Pancreas (tissue), 10 donors: ENCODE measurements at regions not wholly inside any gene's neighbourhood (a gene's known extent, or its start where the extent isn't known, plus 50 kb on each side); places are given as distances from the start of the nearest gene placed in this dataset.

Experiments
- ATAC-seq, 4 donors: fragments of 200-7000 bp; cut with Tn5 transposase; one replicate each; pipeline versions ENCODE4 v1.8.0 to v1.9.1; 2020; ENCODE audit warnings: mild to moderate bottlenecking in 4 of 4, moderate library complexity in 4 of 4
- DNase-seq, 6 donors: peaks; one replicate each; pipeline ENCODE4 v3.0.0-alpha.2; 2020
- FAIRE-seq: peaks from 2 replicates; lab custom pipeline; 2012; peaks lifted over from hg19 to GRCh38; lab: Jason Lieb, UNC
- H3K27ac ChIP-seq, 4 donors: fragments of 200-600 bp; sonication (generic); 1 replicate in 3 of 4; 2 replicates in 1 of 4; pipeline versions ENCODE4 v1.5.0 to v1.8.0; 2020
- H3K27me3 ChIP-seq, 4 donors: fragments of 200-600 bp; one replicate each; pipeline ENCODE4 v1.8.0; 2021
- H3K36me3 ChIP-seq, 3 donors: fragments of 200-600 bp; sonication (generic) in 1 of 3; one replicate each; pipeline versions ENCODE4 v1.5.0 to v1.8.0; 2020 to 2021
- H3K4me1 ChIP-seq, 3 donors: fragments of 200-600 bp; one replicate each; pipeline ENCODE4 v1.8.0; 2021
- H3K4me3 ChIP-seq, 4 donors: fragments of 200-600 bp; sonication (generic) in 2 of 4; one replicate each; pipeline versions ENCODE4 v1.5.0 to v1.8.0; 2020 to 2021
- H3K9me3 ChIP-seq, 4 donors: fragments of 200-600 bp; one replicate each; pipeline ENCODE4 v1.8.0; 2021
- WGBS, 2 donors: extraction: QIAGEN DNeasy Blood & Tissue Kit; methylation state at CpG; one replicate each; pipeline ENCODE4 v1.1.7; 2013; 5-methylcytosine and 5-hydroxymethylcytosine counted together
- intact Hi-C, 3 donors: fragments of 100-400 bp; cut with DNase I; formaldehyde crosslinking; loops; one replicate each; pipeline versions ENCODE4 v1.11.1 to v1.14.2; 2022
- TF ChIP-seq, protein P1 (sequence below), 4 donors: fragments of 200-600 bp; sonication (generic) in 3 of 4; IDR thresholded peaks; one replicate each; pipeline versions ENCODE4 v1.5.0 to v1.8.0; 2021; ENCODE audit warnings: antibody characterized with exemption in 4 of 4
- donor health status: healthy with polysubstance abuse.
- donor health status: DM: no; HTN: no; CAD: no; lungs with moderate emphysema.
- donor health status: DM: no; HTN: no; CAD: no.
- donor health status: control.
- donor health status: control.
- donor health status: Bipolar disorder and iron deficiency.
- donor health status: DM: yes; HTN: yes; CAD: no.
- donor health status: DM: no; HTN: no; CAD: no.
- donor health status: DM: no; HTN: no; CAD: no.
- donor health status: DM: yes; HTN: yes; CAD: no.

DNA sequence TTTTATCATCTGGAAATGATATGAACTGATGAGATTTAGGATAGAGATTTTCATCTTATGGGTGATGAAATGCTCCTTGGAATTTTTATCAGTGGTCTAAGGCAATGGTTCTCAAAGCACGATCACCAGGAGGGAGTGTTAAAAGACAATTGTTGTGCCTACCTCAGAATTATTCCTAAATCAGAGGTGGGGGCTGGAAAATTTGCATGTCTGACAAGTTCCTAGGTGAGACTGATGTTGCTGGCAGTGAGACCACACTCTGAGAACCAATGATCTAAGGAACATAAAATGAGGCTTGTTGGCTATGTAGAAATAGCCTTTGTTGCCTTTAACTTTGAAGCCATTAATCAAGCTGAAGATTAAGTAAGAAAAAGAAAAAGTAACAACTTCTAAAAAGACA is 416.6 kb upstream of the AZI2 start:
- no peaks in the 10 kb centered on the region for H3K9me3 ChIP-seq
- no peaks in the 10 kb centered on the region for H3K4me1 ChIP-seq
- no peak overlapping the region for H3K4me3 ChIP-seq
- ATAC-seq (no peak), FAIRE-seq (no peak), DNase-seq (no peak)
- intact Hi-C loops, result no loop called here
- no peak overlapping the region for H3K27ac ChIP-seq
- no peaks in the 10 kb centered on the region for H3K36me3 ChIP-seq
- 42 to 86% methylated on average over 1 of the region's 1 CpG for WGBS, 2 donors
- no peaks in the 10 kb centered on the region for H3K27me3 ChIP-seq
- TF ChIP-seq, protein P1, sequence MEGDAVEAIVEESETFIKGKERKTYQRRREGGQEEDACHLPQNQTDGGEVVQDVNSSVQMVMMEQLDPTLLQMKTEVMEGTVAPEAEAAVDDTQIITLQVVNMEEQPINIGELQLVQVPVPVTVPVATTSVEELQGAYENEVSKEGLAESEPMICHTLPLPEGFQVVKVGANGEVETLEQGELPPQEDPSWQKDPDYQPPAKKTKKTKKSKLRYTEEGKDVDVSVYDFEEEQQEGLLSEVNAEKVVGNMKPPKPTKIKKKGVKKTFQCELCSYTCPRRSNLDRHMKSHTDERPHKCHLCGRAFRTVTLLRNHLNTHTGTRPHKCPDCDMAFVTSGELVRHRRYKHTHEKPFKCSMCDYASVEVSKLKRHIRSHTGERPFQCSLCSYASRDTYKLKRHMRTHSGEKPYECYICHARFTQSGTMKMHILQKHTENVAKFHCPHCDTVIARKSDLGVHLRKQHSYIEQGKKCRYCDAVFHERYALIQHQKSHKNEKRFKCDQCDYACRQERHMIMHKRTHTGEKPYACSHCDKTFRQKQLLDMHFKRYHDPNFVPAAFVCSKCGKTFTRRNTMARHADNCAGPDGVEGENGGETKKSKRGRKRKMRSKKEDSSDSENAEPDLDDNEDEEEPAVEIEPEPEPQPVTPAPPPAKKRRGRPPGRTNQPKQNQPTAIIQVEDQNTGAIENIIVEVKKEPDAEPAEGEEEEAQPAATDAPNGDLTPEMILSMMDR (IDR thresholded peaks at IDR 0.05), result no peak

DNA sequence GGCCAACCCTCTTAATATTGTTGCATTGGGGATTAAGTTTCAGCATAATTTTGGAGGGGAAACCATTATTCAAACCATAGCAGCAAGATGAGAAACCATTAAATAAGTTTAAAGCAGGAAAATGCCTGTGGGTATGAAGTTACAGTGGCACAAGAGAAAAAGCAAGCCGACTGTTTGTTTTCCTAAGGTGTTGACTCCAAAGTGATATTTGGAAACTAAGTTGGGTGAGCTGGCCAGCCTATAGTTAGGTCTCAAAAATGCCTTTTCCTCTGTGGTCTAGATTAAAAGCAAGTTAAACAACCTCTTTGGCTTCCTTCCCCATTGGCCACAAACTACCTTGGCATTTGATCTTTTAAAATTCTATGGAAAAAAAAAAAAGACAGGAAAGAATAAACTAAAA is 419.8 kb upstream of the AZI2 start:
- H3K4me3 ChIP-seq, result no peak overlapping the region
- ATAC-seq (no peak), FAIRE-seq (no peak), DNase-seq (no peak)
- no peaks in the 10 kb centered on the region for H3K27me3 ChIP-seq
- 44 to 58% methylated on average over 1 of the region's 1 CpG for WGBS, 2 donors
- intact Hi-C loops, result no loop called here
- H3K9me3 ChIP-seq, result no peaks in the 10 kb centered on the region
- no peak overlapping the region for H3K27ac ChIP-seq
- H3K4me1 ChIP-seq, result no peaks in the 10 kb centered on the region
- TF ChIP-seq, protein P1 (IDR thresholded peaks at IDR 0.05), result no peak
- H3K36me3 ChIP-seq, result no peaks in the 10 kb centered on the region

DNA sequence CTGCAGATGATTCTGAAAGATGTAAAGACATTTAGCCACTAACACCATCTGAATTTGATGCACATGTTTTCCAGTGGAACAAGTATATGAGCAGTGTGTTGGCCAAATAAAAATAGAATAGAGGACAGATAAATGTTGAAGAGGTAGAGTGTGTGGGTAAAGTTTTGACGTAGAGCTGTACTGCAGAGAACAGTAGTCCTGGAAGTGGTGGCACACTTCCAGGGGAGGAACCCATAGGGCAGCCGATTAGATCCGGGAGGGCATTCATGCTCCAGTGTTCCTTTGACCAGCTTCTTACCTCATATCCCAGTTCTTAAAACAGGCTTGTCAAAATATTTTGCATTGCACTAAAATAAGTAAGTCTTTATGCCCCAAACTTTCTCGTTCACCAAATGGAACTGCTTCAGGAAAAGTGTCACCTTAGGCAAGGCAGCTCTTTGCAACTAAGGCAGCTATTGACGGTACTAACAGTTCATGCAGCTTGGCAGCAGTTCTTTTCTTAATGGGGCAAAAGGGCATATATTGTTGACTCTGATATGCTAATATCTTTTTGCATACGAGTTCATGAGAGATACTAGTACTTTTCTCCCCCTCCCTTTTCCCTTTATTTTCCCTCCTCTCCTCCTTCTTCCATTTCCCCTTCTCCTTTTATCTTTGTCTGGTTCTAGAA is 429.3 kb upstream of the AZI2 start:
- FAIRE-seq, result no peak
- intact Hi-C loops, result no loop called here
- H3K9me3 ChIP-seq, result no peaks in the 10 kb centered on the region
- no peak for DNase-seq
- H3K4me3 ChIP-seq, result no peak overlapping the region
- H3K27me3 ChIP-seq, result no peaks in the 10 kb centered on the region
- no peaks in the 10 kb centered on the region for H3K36me3 ChIP-seq
- no peaks in the 10 kb centered on the region for H3K4me1 ChIP-seq
- H3K27ac ChIP-seq, result no peak overlapping the region
- 64 to 71% methylated on average over 6 of the region's 6 CpGs for WGBS, 2 donors
- TF ChIP-seq, protein P1 (IDR thresholded peaks at IDR 0.05), result no peak
- no peak for ATAC-seq

DNA sequence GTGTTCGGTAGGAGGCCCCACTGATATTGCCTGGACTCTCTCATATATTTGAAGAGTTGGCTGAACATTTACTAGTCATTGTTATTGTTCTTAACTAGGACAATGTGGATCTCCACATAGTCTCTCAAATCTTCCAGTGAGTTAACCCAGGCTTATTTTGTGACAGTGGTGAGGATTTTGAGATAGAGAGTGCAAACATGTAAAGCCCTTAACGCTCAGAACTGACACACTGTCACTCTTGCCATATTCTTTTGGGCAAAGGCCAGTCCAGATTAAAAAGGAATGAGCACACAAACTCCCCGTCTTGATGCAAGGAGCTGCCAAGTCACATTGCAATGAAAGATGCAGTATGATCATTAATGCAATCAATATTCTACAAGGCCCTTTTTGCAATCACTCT is 431.9 kb upstream of the AZI2 start:
- intact Hi-C loops, result no loop called here
- no peak overlapping the region for H3K27ac ChIP-seq
- DNase-seq, result no peak
- FAIRE-seq, result no peak
- H3K9me3 ChIP-seq, result no peaks in the 10 kb centered on the region
- ATAC-seq, result no peak
- no peaks in the 10 kb centered on the region for H3K36me3 ChIP-seq
- H3K27me3 ChIP-seq, result no peaks in the 10 kb centered on the region
- 20 to 22% methylated on average over 3 of the region's 3 CpGs for WGBS, 2 donors
- TF ChIP-seq, protein P1 (IDR thresholded peaks at IDR 0.05), result no peak
- H3K4me1 ChIP-seq, result no peaks in the 10 kb centered on the region
- no peak overlapping the region for H3K4me3 ChIP-seq

DNA sequence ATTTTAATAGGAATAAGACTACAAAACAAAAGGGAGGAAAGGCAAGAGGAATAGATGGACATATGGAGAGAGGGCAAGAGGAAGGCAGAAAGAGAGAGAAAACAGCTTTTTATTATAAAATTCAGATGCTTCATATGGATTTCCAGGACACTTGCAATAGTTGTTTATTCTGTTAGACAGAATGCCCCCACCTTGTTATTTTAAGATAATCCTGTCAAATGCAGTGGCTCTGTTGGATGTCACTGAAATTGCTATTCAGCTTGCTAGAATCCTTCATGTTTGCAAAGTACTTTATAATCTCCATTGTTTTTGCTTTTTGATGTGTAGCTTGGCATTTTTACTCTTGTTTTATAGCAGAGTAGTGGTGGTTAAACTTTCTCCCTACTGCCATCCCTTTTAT is 432.4 kb upstream of the AZI2 start:
- TF ChIP-seq, protein P1 (IDR thresholded peaks at IDR 0.05), result no peak
- Histone ChIP-seq H3K27ac (no peak overlapping the region), H3K4me3 (no peak overlapping the region), H3K4me1 (no peaks in the 10 kb centered on the region), H3K27me3 (no peaks in the 10 kb centered on the region), H3K9me3 (no peaks in the 10 kb centered on the region), H3K36me3 (no peaks in the 10 kb centered on the region)
- DNase-seq (no peak), ATAC-seq (no peak), FAIRE-seq (no peak)
- intact Hi-C loops, result no loop called here
